GM12891 (cell line): ENCODE measurements at regions not wholly inside any gene's neighbourhood (a gene's known extent, or its start where the extent isn't known, plus 50 kb on each side); places are given as distances from the start of the nearest gene placed in this dataset.

Source experiments
- POLR2A ChIP-seq: IDR thresholded peaks from 2 replicates; pipeline ENCODE4 v1.6.1; 2011; ENCODE audit warnings: low read depth, low read length, control low read depth
- POLR2AphosphoS5 ChIP-seq: IDR thresholded peaks from 2 replicates; pipeline ENCODE4 v1.6.1; 2011; ENCODE audit warnings: low read depth, low read length, control low read depth
- TAF1 ChIP-seq: IDR thresholded peaks from 2 replicates; pipeline ENCODE4 v1.6.1; 2011; ENCODE audit warnings: low read depth, low read length, control low read depth

DNA sequence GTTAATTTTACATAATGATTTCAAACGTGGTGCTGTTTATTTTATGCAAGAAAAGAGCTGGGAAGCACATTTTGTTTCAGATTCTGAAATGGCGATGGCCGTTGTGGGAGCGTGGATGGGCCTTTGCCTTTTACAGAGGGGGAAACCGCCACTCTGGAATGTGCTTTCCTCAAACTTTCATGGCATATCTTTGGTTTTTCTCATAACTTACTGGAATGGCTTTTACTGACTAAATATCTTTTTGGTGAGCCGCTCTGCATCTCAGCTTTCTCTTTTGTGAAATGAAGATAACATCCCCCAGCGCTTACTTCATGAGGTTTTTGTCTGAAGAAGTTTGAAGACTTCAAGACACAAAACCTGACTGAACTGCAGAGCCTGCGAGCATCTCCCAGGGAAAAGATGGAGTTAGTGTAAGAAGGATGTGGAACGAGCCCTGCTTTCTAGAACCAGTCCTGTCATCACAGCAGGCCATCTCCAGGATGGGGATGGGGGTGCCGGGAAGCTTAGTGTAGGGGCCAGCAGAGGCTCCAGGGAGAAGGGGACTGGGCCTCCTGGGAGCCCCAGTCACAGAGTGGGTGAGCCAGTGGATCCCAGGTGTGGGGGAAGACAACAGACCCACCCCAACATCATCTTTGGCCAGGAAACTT is 61.8 kb upstream of the TIAM2 start:
- TF ChIP-seq POLR2A (no peak), POLR2AphosphoS5 (no peak), TAF1 (no peak)
